H1 (cell line): ENCODE measurements at regions not wholly inside any gene's neighbourhood (a gene's known extent, or its start where the extent isn't known, plus 50 kb on each side); places are given as distances from the start of the nearest gene placed in this dataset.

Experiments
- ATF3 ChIP-seq: IDR thresholded peaks from 2 replicates; pipeline ENCODE4 v1.6.1; 2011; ENCODE audit warnings: low read depth, mild to moderate bottlenecking, low read length; ENCODE audit not compliant: insufficient read depth
- BRCA1 ChIP-seq: IDR thresholded peaks from 2 replicates; pipeline ENCODE4 v1.6.1; 2012; ENCODE audit warnings: low read depth, low read length, improper control_type of control experiment
- CHD2 ChIP-seq: IDR thresholded peaks from 2 replicates; pipeline ENCODE4 v1.6.1; 2012; ENCODE audit warnings: low read length, improper control_type of control experiment
- CTBP2 ChIP-seq: IDR thresholded peaks from 2 replicates; pipeline ENCODE4 v1.7.0; 2011; ENCODE audit warnings: borderline replicate concordance, mild to moderate bottlenecking, moderate library complexity, mixed read lengths, low read length; ENCODE audit not compliant: insufficient read depth, insufficient read length
- CTCF ChIP-seq, 3 experiments: IDR thresholded peaks; 1 replicate in 2 of 3; 2 replicates in 1 of 3; pipeline versions ENCODE4 v1.5.1 to v1.6.1; 2011; ENCODE audit warnings: low read length in 3 of 3, mild to moderate bottlenecking in 3 of 3, inconsistent platforms in 2 of 3, low read depth in 1 of 3, moderate library complexity in 1 of 3; ENCODE audit not compliant: insufficient read depth in 1 of 3; ENCODE audit errors: control extremely low read depth in 1 of 3
- MAFK ChIP-seq: IDR thresholded peaks from 2 replicates; pipeline ENCODE4 v1.6.1; 2012; ENCODE audit warnings: low read depth, mild to moderate bottlenecking, improper control_type of control experiment, low read length
- NRF1 ChIP-seq: IDR thresholded peaks from 2 replicates; pipeline ENCODE4 v1.6.1; 2011; ENCODE audit warnings: mild to moderate bottlenecking, low read depth, low read length, improper control_type of control experiment

- TF ChIP-seq ATF3 (no peak), NRF1 (no peak), CHD2 (no peak), MAFK (no peak), BRCA1 (no peak), CTBP2 (no peak), CTCF (IDR thresholded peaks at IDR 0.05; ENCODE audit: control extremely low read depth in 1 of 3, insufficient read depth in 1 of 3, low read depth in 1 of 3, low read length in 3 of 3) (no peak)
These were observed 150.6 kb upstream of the CCDC179 start for GRCh38 chr11:23010790-23011335.
